ENCODE measurements at regions not wholly inside any gene's neighbourhood (a gene's known extent, or its start where the extent isn't known, plus 50 kb on each side); places are given as distances from the start of the nearest gene placed in this dataset.

- no peak for DNase-seq
Observed at GRCh38 chr5:166979307-166979895, 1312.0 kb upstream of the WWC1 start.

GRCh38 chr5:166980666-166981065, 1310.8 kb upstream of the WWC1 start:
- DNase-seq: no peak

GRCh38 chr5:166982226-166982625, 1309.2 kb upstream of the WWC1 start:
- no peak for DNase-seq

DNA sequence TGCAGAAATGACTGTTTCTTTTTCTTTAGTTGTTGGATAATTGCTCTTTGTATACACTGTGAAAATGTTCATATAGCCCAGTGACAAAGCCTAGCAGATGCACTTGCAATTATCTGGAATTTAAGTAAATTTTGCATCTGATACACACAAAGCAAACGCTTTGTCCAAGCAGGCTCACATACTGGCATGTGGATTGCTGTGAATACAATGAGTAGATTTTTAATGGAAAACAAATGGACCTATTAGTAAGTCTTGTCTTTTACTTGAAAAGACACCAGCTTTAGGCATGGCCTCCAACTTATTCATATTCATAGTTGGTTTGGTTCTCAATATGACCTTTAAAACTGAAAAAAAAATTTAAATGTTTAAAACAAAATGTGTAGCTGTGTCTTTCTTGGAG, 1299.8 kb upstream of the WWC1 start:
- DNase-seq: no peak

- DNase-seq: no peak
Observed at GRCh38 chr5:166992108-166992507, 1299.3 kb upstream of the WWC1 start.

- no peak for DNase-seq
Observed at GRCh38 chr5:166992874-166993722, 1298.3 kb upstream of the WWC1 start.

DNA sequence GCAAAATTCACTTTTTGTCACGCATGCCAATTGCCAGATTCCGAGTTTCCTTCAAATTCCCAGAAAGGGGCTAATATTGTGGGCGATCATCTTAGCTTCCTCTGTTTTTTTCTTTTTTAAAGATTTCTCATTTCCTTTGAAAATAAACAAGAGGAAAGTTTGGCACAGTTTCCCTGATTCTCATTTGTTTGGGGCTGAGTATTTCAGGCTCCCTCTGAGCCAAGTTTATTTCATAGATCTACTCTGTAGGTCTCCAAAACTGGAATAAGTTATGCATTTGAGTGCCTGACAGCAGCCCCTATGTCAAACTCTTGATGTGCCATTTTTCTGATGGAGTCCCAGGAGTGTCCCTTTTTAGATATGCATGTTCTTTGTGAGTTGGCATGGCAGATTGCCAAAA, 1297.2 kb upstream of the WWC1 start:
- no peak for DNase-seq

DNA sequence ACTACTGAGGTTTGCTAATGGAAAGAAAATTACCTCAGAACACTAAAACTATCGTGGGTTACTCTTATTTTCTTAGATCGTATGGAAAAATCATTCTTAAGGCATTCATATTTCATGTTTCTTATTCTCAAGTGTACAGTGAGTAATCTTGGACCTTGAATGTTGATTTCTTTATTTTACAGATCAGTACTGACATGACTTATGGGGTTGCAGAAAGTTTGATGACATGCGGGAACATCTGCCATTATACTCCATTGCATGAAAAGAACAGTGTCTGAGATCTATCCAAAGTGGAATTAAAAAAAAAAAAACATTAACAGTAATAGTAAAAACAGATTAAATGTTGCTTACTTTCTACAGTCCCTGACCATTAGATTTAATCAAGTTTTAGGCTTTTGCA, 1290.2 kb upstream of the WWC1 start:
- no peak for DNase-seq

DNA sequence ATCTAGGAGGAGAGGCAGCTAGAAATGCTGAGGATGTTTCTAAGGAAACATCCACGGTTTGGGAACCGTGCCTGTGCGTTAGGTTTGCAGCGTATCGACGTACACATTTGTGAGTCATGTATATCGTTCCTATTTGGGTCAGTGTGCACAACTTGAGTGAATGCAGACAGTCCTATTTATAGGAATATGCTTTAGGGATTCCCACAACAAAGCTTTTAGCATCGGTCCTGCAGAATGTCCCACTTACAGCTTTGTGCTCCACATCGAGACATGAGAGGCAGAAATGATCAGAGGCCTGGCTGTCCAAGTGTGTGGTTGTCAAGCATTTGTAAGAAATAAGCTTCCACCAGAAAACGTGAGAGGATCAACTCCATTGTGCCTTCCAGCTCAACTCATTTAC, 1282.7 kb upstream of the WWC1 start:
- DNase-seq: no peak

- no peak for DNase-seq
Observed at GRCh38 chr5:167011196-167011595, 1280.2 kb upstream of the WWC1 start.

GRCh38 chr5:167012123-167013034, 1279.1 kb upstream of the WWC1 start:
- DNase-seq: no peak

DNA sequence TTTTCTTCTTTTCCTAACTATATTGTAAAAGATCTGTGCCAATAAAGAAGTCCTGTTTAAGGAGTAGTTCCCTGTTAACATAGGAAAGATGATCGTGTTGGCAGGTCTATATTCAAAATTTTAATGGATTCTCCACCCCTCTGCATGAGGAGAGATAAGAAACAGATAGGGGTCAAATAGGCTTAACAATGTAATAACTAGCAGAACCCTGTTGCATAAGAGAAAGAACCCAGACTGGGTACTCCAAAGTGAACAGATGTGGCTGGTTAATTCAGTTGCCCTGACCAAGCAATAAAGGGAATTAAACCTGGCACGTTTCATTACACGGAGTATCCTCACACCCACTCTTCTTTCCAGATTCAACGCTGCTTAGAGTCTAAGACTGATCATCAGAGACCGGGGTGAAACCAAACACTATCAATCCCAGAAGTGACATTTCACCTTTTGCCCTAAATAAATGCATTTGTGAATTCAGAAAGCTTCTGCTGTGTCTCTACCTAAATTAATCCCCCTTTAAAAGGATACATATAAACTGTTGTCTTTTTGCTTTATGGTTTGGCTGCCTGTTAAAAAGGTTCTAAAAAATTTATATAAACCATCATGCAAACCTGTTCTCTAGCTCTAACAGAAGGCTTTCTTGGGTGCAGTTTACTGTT, 1276.9 kb upstream of the WWC1 start:
- DNase-seq: no peak

DNA sequence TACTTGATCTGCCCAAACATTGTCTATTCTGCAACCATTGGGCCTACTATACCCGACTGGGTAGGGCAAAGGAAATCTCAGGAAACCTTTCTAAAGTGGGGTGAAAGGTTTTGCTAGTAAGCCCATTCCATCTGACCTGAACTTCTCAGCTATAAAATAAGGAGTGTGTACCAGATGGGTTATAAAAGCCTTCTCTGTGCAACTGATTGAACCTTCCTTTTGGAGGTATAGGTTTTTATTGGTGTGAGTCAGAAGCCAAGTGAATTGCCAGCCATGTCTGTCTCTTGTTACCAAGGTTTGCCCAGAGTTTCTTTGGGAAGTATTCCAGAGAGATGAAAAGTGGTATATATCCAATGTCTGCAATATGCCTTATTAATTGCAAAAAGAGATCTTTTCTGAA, 1271.0 kb upstream of the WWC1 start:
- DNase-seq: no peak

GRCh38 chr5:167029488-167029887, 1262.0 kb upstream of the WWC1 start:
- DNase-seq: no peak

DNA sequence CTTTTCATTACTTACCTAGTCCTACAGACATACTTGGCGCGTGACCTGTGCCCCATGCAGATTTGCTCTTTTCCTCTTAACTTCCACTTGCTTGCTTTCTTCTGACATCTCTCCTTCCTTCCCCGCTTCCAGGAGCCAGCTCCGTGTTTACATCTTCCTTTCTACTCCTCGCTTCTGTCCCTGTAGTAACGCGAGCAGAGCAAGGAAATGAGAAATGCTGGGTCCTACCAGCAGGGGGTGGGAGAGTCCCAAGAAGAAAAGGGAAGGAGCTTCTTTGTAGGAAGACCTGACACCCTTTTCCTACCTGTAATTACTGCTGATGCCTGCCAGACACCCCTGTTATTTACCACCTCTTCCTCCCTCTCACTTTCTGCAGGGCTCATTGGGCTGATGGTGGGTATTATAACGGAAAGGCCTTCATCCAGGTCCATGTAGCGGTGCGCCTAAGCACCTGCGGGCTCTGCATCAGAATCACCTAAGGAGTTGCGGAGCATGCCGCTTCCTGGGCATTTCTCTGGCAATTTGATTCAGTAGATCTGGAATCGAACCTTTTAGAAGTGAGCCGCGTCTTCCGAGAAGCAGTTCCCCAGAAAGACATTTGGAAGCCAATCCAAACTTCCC, 1260.8 kb upstream of the WWC1 start:
- DNase-seq: no peak

GRCh38 chr5:167036585-167036984, 1254.9 kb upstream of the WWC1 start:
- no peak for DNase-seq

- no peak for DNase-seq
Observed at GRCh38 chr5:167049043-167049663, 1242.3 kb upstream of the WWC1 start.

DNA sequence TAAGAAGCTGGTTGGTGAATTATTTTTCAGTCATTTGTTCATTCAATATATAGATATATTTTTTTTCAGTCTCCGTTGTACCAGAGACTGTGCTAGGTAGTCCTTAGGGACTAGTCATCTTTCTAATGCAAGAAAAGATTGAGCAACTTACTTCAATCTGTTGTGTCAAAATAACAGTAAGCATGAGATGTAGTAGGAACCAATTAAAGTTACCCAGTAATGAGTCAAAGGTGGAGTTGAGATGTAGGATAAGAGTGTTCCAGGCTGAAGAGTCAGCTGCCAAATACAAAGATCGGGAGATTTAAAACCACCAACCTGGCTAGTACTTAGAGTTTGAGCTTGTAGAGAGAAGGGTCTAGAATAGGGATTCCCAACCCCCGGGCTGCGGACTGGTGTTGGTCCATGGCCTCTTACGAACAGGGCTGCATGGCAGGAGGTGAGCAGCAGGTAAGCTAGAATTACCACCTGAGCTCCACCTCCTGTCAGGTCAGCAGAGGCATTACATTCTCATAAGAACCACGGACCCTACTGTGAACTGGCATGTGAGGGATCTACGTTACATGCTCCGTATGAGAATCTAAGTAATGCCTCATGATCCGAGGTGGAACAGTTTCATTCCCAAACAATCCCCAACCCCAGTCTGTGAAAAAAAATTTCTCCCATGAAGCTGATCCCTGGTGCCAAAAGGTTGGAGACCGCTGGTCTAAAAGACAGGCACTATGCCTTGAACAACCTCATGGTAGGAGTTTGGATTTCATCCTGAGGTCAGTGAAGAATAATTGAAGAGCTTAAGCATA, 1241.5 kb upstream of the WWC1 start:
- no peak for DNase-seq

- DNase-seq: no peak
Observed at GRCh38 chr5:167050568-167051401, 1240.7 kb upstream of the WWC1 start.

- no peak for DNase-seq
Observed at GRCh38 chr5:167051402-167051768, 1240.1 kb upstream of the WWC1 start.

Measured in left hindlimb (tissue), 1 donor.